SK-N-SH (cell line): ENCODE measurements at regions not wholly inside any gene's neighbourhood (a gene's known extent, or its start where the extent isn't known, plus 50 kb on each side); places are given as distances from the start of the nearest gene placed in this dataset.

Source experiments
- CTCF ChIA-PET: fragments of 300-600, 350-600 bp; formaldehyde crosslinking; extraction: SDS; loops from one replicate; lab custom pipeline; 2021; lab: Yijun Ruan, JAX
- POLR2A ChIA-PET: fragments of 350-600 bp; sonication (Branson Sonifier 250); formaldehyde crosslinking; extraction: SDS; loops from one replicate; lab custom pipeline; 2020; ENCODE audit warnings: antibody characterized with exemption, inconsistent platforms; lab: Yijun Ruan, JAX
- DNase-seq: peaks from one replicate; pipeline ENCODE4 v3.0.0; 2012
- H2AFZ ChIP-seq: fragments of 200-600 bp; sonication (generic); 2 replicates; pipeline ENCODE4 v1.8.1; 2016; ENCODE audit warnings: antibody characterized with exemption, mild to moderate bottlenecking, low read depth
- H3F3A ChIP-seq: fragments of 200-600 bp; sonication (generic); replicated peaks from 2 replicates; pipeline ENCODE3; 2016; ENCODE audit warnings: antibody characterized with exemption, mild to moderate bottlenecking; ENCODE audit not compliant: insufficient read depth
- H3K27ac ChIP-seq, 2 experiments: fragments of 200-500 bp in 1 of 2; fragments of 200-600 bp in 1 of 2; sonication (Bioruptor generic) in 1 of 2; sonication (generic), shearing (Covaris generic) in 1 of 2; 2 replicates each; pipeline versions ENCODE4 v1.5.1 to v1.6.1; 2014 to 2016; ENCODE audit warnings: low read depth in 2 of 2, inconsistent platforms in 1 of 2, low read length in 1 of 2, mild to moderate bottlenecking in 1 of 2, mixed read lengths in 1 of 2
- H3K27me3 ChIP-seq: fragments of 200-600 bp; sonication (generic), shearing (Covaris generic); 2 replicates; pipeline ENCODE4 v1.6.1; 2016; ENCODE audit warnings: mixed run types; ENCODE audit not compliant: insufficient read depth
- H3K36me3 ChIP-seq, 2 experiments: fragments of 200-500 bp in 1 of 2; fragments of 200-600 bp in 1 of 2; sonication (Bioruptor generic) in 1 of 2; sonication (generic) in 1 of 2; replicated peaks in 1 of 2; 2 replicates each; pipeline versions ENCODE3 to v1.5.1; 2014 to 2016; ENCODE audit warnings: low read length in 1 of 2, mild to moderate bottlenecking in 1 of 2; ENCODE audit not compliant: insufficient read depth in 2 of 2, control insufficient read depth in 1 of 2
- H3K4me1 ChIP-seq, 2 experiments: fragments of 200-500 bp in 1 of 2; fragments of 200-600 bp in 1 of 2; sonication (Bioruptor generic) in 1 of 2; sonication (generic), shearing (Covaris generic) in 1 of 2; 2 replicates each; pipeline versions ENCODE4 v1.5.1 to v1.6.1; 2014 to 2016; ENCODE audit warnings: low read depth in 1 of 2, low read length in 1 of 2, mixed run types in 1 of 2; ENCODE audit not compliant: insufficient read depth in 2 of 2, control insufficient read depth in 1 of 2
- H3K4me2 ChIP-seq: fragments of 200-600 bp; sonication (generic), shearing (Covaris generic); 2 replicates; pipeline ENCODE4 v1.6.1; 2017; ENCODE audit warnings: mixed run types
- H3K4me3 ChIP-seq, 2 experiments: fragments of 200-500 bp in 1 of 2; fragments of 200-600 bp in 1 of 2; sonication (Bioruptor generic) in 1 of 2; sonication (generic), shearing (Covaris generic) in 1 of 2; 2 replicates each; pipeline versions ENCODE4 v1.5.1 to v1.8.1; 2014 to 2016; ENCODE audit warnings: low read depth in 2 of 2, inconsistent platforms in 1 of 2, low read length in 1 of 2, mild to moderate bottlenecking in 1 of 2, mixed read lengths in 1 of 2, moderate library complexity in 1 of 2
- H3K79me2 ChIP-seq: fragments of 200-600 bp; sonication (generic); 2 replicates; pipeline ENCODE4 v1.8.1; 2017; ENCODE audit warnings: mild to moderate bottlenecking; ENCODE audit not compliant: insufficient read depth
- H3K9ac ChIP-seq: fragments of 200-600 bp; sonication (generic); 2 replicates; pipeline ENCODE4 v1.6.1; 2017; ENCODE audit warnings: mixed run types
- H3K9me2 ChIP-seq: fragments of 200-600 bp; sonication (generic); 2 replicates; pipeline ENCODE4 v1.6.1; 2017; ENCODE audit warnings: mixed run types
- H3K9me3 ChIP-seq: fragments of 200-600 bp; sonication (generic); 2 replicates; pipeline ENCODE4 v1.6.1; 2017; ENCODE audit warnings: mixed run types, mild to moderate bottlenecking, moderate library complexity
- H4K20me1 ChIP-seq: fragments of 200-600 bp; sonication (generic); 2 replicates; pipeline ENCODE4 v1.6.1; 2017; ENCODE audit warnings: mild to moderate bottlenecking, mixed run types; ENCODE audit not compliant: insufficient read depth
- CHD2 ChIP-seq: fragments of 150-350 bp; IDR thresholded peaks from 2 replicates; pipeline ENCODE4 v1.6.1; 2018; ENCODE audit warnings: low read length; ENCODE audit not compliant: partially characterized antibody
- FOSL2 ChIP-seq: IDR thresholded peaks from 2 replicates; pipeline ENCODE4 v1.4.0; 2012; ENCODE audit warnings: low read depth, mild to moderate bottlenecking, moderate library complexity, borderline replicate concordance
- GATA2 ChIP-seq: sonication (generic); formaldehyde crosslinking; IDR thresholded peaks from 2 replicates; pipeline ENCODE4 v1.5.0; 2020; ENCODE audit warnings: mild to moderate bottlenecking, missing genetic modification reagents
- JUND ChIP-seq: IDR thresholded peaks from 2 replicates; pipeline ENCODE4 v1.4.0; 2012
- MAX ChIP-seq: IDR thresholded peaks from 2 replicates; pipeline ENCODE4 v1.4.0; 2012; ENCODE audit warnings: low read depth
- NFIC ChIP-seq: IDR thresholded peaks from 2 replicates; pipeline ENCODE4 v1.4.0; 2012; ENCODE audit warnings: borderline replicate concordance
- RAD21 ChIP-seq: IDR thresholded peaks from 2 replicates; pipeline ENCODE4 v1.6.1; 2012; ENCODE audit warnings: mild to moderate bottlenecking, low read length
- TCF12 ChIP-seq: IDR thresholded peaks from 2 replicates; pipeline ENCODE4 v1.4.0; 2012
- USF2 ChIP-seq: fragments of 150-350 bp; IDR thresholded peaks from 2 replicates; pipeline ENCODE4 v1.6.1; 2017; ENCODE audit warnings: antibody characterized with exemption, low read length, low read depth, borderline replicate concordance
- WGBS: methylation state at CpG from one replicate; pipeline ENCODE4 v1.1.6; 2017; ENCODE audit warnings: low lambda C conversion rate; 5-methylcytosine and 5-hydroxymethylcytosine counted together

GRCh38 chr2:116413659-116414058 is 1400.8 kb upstream of the DDX18 start:
- ChIA-PET CTCF (interaction anchor here (0.6 kb wide), 1 partner anchor 39 kb away, joined by 3 read pairs; no protein-coding TSS in a partner anchor), POLR2A (no interaction called here)
- H2AFZ ChIP-seq = no peak overlapping the region
- H3K4me2 ChIP-seq = no peak overlapping the region
- H3K9ac ChIP-seq = no peak overlapping the region
- H3K27ac ChIP-seq = no peak overlapping the region
- no peak for DNase-seq
- H4K20me1 ChIP-seq = no peaks in the 10 kb centered on the region
- H3K9me2 ChIP-seq = no peaks in the 10 kb centered on the region
- no peaks in the 10 kb centered on the region for H3K79me2 ChIP-seq
- no peaks in the 10 kb centered on the region for H3K27me3 ChIP-seq
- H3K4me1 ChIP-seq = no peaks in the 10 kb centered on the region
- no peaks in the 10 kb centered on the region for H3K9me3 ChIP-seq
- H3K36me3 ChIP-seq = no peaks in the 10 kb centered on the region
- 12% methylated on average over 5 of the region's 5 CpGs for WGBS
- no peaks in the 10 kb centered on the region for H3F3A ChIP-seq
- no peak overlapping the region for H3K4me3 ChIP-seq
- TF ChIP-seq MAX = no peak

- Histone ChIP-seq H3K9ac (no peak overlapping the region), H3K9me2 (no peaks in the 10 kb centered on the region), H3K4me1 (no peaks in the 10 kb centered on the region), H3K36me3 (no peaks in the 10 kb centered on the region), H3K9me3 (no peaks in the 10 kb centered on the region)
- DNase-seq = no peak
- CTCF ChIA-PET = interaction anchor here (0.8 kb wide), 1 partner anchor 161 kb away, joined by 3 read pairs; no protein-coding TSS in a partner anchor
- no peak for TF ChIP-seq USF2
- TF ChIP-seq, all 33 proteins: peak for 0
- 8% methylated on average over 3 of the region's 3 CpGs for WGBS
- no peak overlapping the region for H3K27ac ChIP-seq
- no peaks in the 10 kb centered on the region for H3K79me2 ChIP-seq
- no peaks in the 10 kb centered on the region for H3K27me3 ChIP-seq
- POLR2A ChIA-PET = no interaction called here
- no peaks in the 10 kb centered on the region for H4K20me1 ChIP-seq
- H3K4me2 ChIP-seq = no peak overlapping the region
- no peak overlapping the region for H3K4me3 ChIP-seq
- no peaks in the 10 kb centered on the region for H3F3A ChIP-seq
- no peak overlapping the region for H2AFZ ChIP-seq
Measured at GRCh38 chr2:116416731-116417377, 1397.6 kb upstream of the DDX18 start.

- CTCF ChIA-PET = no interaction called here
- no peak overlapping the region for H3K9ac ChIP-seq
- H3K9me2 ChIP-seq = no peaks in the 10 kb centered on the region
- H3K4me1 ChIP-seq = no peaks in the 10 kb centered on the region
- H3K27me3 ChIP-seq = no peaks in the 10 kb centered on the region
- no peaks in the 10 kb centered on the region for H3K79me2 ChIP-seq
- no peaks in the 10 kb centered on the region for H3K36me3 ChIP-seq
- H3F3A ChIP-seq = no peaks in the 10 kb centered on the region
- H3K4me3 ChIP-seq = no peak overlapping the region
- TF ChIP-seq FOSL2 (no peak), MAX (no peak), RAD21 (0 out of 2 replicates have a peak, but pooled peaks have one; percentile 24), JUND (no peak), NFIC (no peak), GATA2 (no peak), TCF12 (no peak), CHD2 (no peak)
- no peaks in the 10 kb centered on the region for H4K20me1 ChIP-seq
- H3K4me2 ChIP-seq = no peak overlapping the region
- H3K27ac ChIP-seq = no peak overlapping the region
- 4% methylated on average over 4 of the region's 4 CpGs for WGBS
- no peak for DNase-seq
- POLR2A ChIA-PET = no interaction called here
- H3K9me3 ChIP-seq = no peaks in the 10 kb centered on the region; the same call in 1 of the 2 replicates
- H2AFZ ChIP-seq = no peak overlapping the region
Measured at GRCh38 chr2:116435648-116436047, 1378.8 kb upstream of the DDX18 start.
